Astrocyte of the spinal cord (primary cell): ENCODE measurements at regions not wholly inside any gene's neighbourhood (a gene's known extent, or its start where the extent isn't known, plus 50 kb on each side); places are given as distances from the start of the nearest gene placed in this dataset.

Experiments used
- DNase-seq: peaks from one replicate; pipeline ENCODE4 v3.0.0; 2011; ENCODE audit warnings: low read depth, low spot score
- H3K4me3 ChIP-seq: 2 replicates; pipeline ENCODE4 v1.5.1; 2011; ENCODE audit warnings: low read depth, mild to moderate bottlenecking, low read length, moderate library complexity
- CTCF ChIP-seq: IDR thresholded peaks from 2 replicates; pipeline ENCODE4 v1.5.1; 2012; ENCODE audit warnings: low read depth, mild to moderate bottlenecking, low read length, inconsistent platforms
- in situ Hi-C: cut with HindIII; loops from 2 replicates; pipeline ENCODE4 v1.10.0; 2017; ENCODE audit warnings: low sequenced_read_pairs

GRCh38 chr4:121243485-121243884, 79.4 kb upstream of the TNIP3 start:
- in situ Hi-C loops, result no loop called here
- no peak overlapping the region for H3K4me3 ChIP-seq
- no peak for DNase-seq
- no peak for TF ChIP-seq CTCF

- in situ Hi-C loops, result no loop called here
- TF ChIP-seq CTCF, result no peak
- DNase-seq, result no peak
- H3K4me3 ChIP-seq, result no peak overlapping the region
Measured at GRCh38 chr4:121242188-121242750, 78.1 kb upstream of the TNIP3 start.

GRCh38 chr4:121239951-121240350, 75.8 kb upstream of the TNIP3 start:
- no peak for TF ChIP-seq CTCF
- no peak for DNase-seq
- in situ Hi-C loops, result no loop called here
- H3K4me3 ChIP-seq, result no peak overlapping the region

GRCh38 chr4:121238461-121238860, 74.3 kb upstream of the TNIP3 start:
- no peak for DNase-seq
- in situ Hi-C loops, result no loop called here
- H3K4me3 ChIP-seq, result no peak overlapping the region
- no peak for TF ChIP-seq CTCF

- TF ChIP-seq CTCF, result no peak
- no peak overlapping the region for H3K4me3 ChIP-seq
- in situ Hi-C loops, result no loop called here
- DNase-seq, result peak; percentile 46
Measured at GRCh38 chr4:121237069-121237399, 72.9 kb upstream of the TNIP3 start.

GRCh38 chr4:121236353-121237068, 72.4 kb upstream of the TNIP3 start:
- no peak for DNase-seq
- no peak for TF ChIP-seq CTCF
- in situ Hi-C loops, result no loop called here
- H3K4me3 ChIP-seq, result no peak overlapping the region
